ENCODE measurements at regions not wholly inside any gene's neighbourhood (a gene's known extent, or its start where the extent isn't known, plus 50 kb on each side); places are given as distances from the start of the nearest gene placed in this dataset.
"Not testable (repeated sequence)": the region's sequence is repeated elsewhere in the genome, so short reads cannot be mapped to it uniquely, and the experiment has no call there.

- DNase-seq (no peak), ATAC-seq (no peak)
Measured at GRCh38 chr7:108627476-108628051, 57.9 kb downstream of the DNAJB9 start.

GRCh38 chr7:108628678-108629077 lies 59.0 kb downstream of the DNAJB9 start:
- DNase-seq (no peak), ATAC-seq (no peak)

GRCh38 chr7:108629651-108630400 lies 60.2 kb downstream of the DNAJB9 start:
- no peak for ATAC-seq
- DNase-seq: no peak

- DNase-seq (no peak), ATAC-seq (no peak)
Measured at GRCh38 chr7:108634036-108634435, 64.4 kb downstream of the DNAJB9 start.

GRCh38 chr7:108634535-108634934 lies 64.9 kb downstream of the DNAJB9 start:
- ATAC-seq (no peak), DNase-seq (no peak)

- DNase-seq: no peak
- ATAC-seq: no peak
Measured at GRCh38 chr7:108637049-108637621, 67.5 kb downstream of the DNAJB9 start.

GRCh38 chr7:108642126-108642525 lies 72.5 kb downstream of the DNAJB9 start:
- DNase-seq (no peak), ATAC-seq (no peak)

GRCh38 chr7:108643136-108643535 lies 73.5 kb downstream of the DNAJB9 start:
- DNase-seq (no peak), ATAC-seq (no peak)

GRCh38 chr7:108648989-108649388 lies 79.3 kb downstream of the DNAJB9 start:
- DNase-seq (no peak), ATAC-seq (no peak)

GRCh38 chr7:108650467-108650866 lies 80.8 kb downstream of the DNAJB9 start:
- ATAC-seq (no peak), DNase-seq (no peak)

- DNase-seq (no peak), ATAC-seq (no peak)
Measured at GRCh38 chr7:108652886-108653285, 83.2 kb downstream of the DNAJB9 start.

GRCh38 chr7:108653526-108653925 lies 83.9 kb downstream of the DNAJB9 start:
- no peak for DNase-seq
- ATAC-seq: no peak

GRCh38 chr7:108657140-108657726 lies 87.6 kb downstream of the DNAJB9 start:
- DNase-seq, ATAC-seq: not testable (repeated sequence)

- DNase-seq: no peak
- ATAC-seq: no peak
Measured at GRCh38 chr7:108659261-108659660, 89.6 kb downstream of the DNAJB9 start.

- no peak for ATAC-seq
- DNase-seq: no peak
Measured at GRCh38 chr7:108659867-108660266, 90.2 kb downstream of the DNAJB9 start.

GRCh38 chr7:108660465-108660864 lies 90.8 kb downstream of the DNAJB9 start:
- DNase-seq (no peak), ATAC-seq (no peak)

GRCh38 chr7:108662783-108663362 lies 93.2 kb downstream of the DNAJB9 start:
- no peak for DNase-seq
- ATAC-seq: no peak

GRCh38 chr7:108663701-108664100 lies 94.0 kb downstream of the DNAJB9 start:
- ATAC-seq (no peak), DNase-seq (no peak)

- DNase-seq (no peak), ATAC-seq (no peak)
Measured at GRCh38 chr7:108667216-108667615, 97.5 kb downstream of the DNAJB9 start.

GRCh38 chr7:108669958-108670357 lies 100.3 kb downstream of the DNAJB9 start:
- ATAC-seq (no peak), DNase-seq (no peak)

GRCh38 chr7:108673699-108674098 lies 104.0 kb downstream of the DNAJB9 start:
- not testable (repeated sequence) for ATAC-seq, DNase-seq

GRCh38 chr7:108684629-108685028 lies 115.0 kb downstream of the DNAJB9 start:
- ATAC-seq (no peak), DNase-seq (no peak)

GRCh38 chr7:108686494-108686893 lies 116.8 kb downstream of the DNAJB9 start:
- DNase-seq (no peak), ATAC-seq (no peak)

Measured in stimulated activated naive CD8-positive, alpha-beta T cell treated with anti-CD3 and anti-CD28 coated beads, Interleukin-15, Interleukin-2, amounts not matched to agents 100 U/mL and 50 U/mL, for 24 hours (primary cell).